Nephron (organoid): ENCODE measurements at regions not wholly inside any gene's neighbourhood (a gene's known extent, or its start where the extent isn't known, plus 50 kb on each side); places are given as distances from the start of the nearest gene placed in this dataset.

Experiments
- H3K27ac Mint-ChIP-seq, 3 experiments: 2 replicates each; pipeline ENCODE4 v1.8.0; 2020; ENCODE audit warnings: mixed read lengths in 3 of 3, mild to moderate bottlenecking in 2 of 3, moderate library complexity in 1 of 3
- H3K27me3 Mint-ChIP-seq: 2 replicates; pipeline ENCODE4 v1.8.0; 2021; ENCODE audit warnings: low read depth, mild to moderate bottlenecking, moderate library complexity, mixed read lengths
- H3K36me3 Mint-ChIP-seq: 2 replicates; pipeline ENCODE4 v1.8.0; 2020; ENCODE audit warnings: low read depth, mixed read lengths
- H3K4me1 Mint-ChIP-seq: 2 replicates; pipeline ENCODE4 v1.8.0; 2020; ENCODE audit warnings: mixed read lengths
- H3K4me3 Mint-ChIP-seq, 3 experiments: 2 replicates each; pipeline ENCODE4 v1.8.0; 2020; ENCODE audit warnings: mild to moderate bottlenecking in 3 of 3, mixed read lengths in 3 of 3, moderate library complexity in 2 of 3
- H3K9me3 Mint-ChIP-seq: 2 replicates; pipeline ENCODE4 v1.8.0; 2020; ENCODE audit warnings: mixed read lengths
- TF ChIP-seq, protein P1 (sequence below), 3 experiments: fragments of 200-600 bp; sonication (generic); IDR thresholded peaks; one replicate each; pipeline ENCODE4 v1.5.0; 2021; ENCODE audit warnings: antibody characterized with exemption in 3 of 3; ENCODE audit not compliant: unreplicated experiment in 3 of 3

DNA sequence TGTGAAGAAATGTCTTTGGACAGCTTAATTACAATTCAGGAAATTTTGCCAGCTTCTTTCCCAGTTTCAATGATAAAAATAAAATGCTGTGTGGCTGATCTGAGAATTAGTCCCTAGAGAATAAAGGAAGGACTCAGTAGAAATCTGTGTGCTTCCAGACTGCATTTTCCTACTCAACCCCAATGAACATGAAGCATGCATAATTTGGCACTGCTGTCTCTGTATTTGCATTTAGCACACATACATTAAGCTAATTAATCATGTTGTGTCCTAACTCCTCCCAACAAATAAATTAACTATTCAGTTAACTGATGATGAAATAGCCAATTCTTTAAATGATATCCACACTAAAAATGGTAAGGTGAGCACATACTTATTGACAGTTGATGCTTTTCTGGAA, 380.0 kb upstream of the RORB start:
- Mint-ChIP-seq H3K4me3 (no peak overlapping the region), H3K27ac (no peak overlapping the region), H3K4me1 (no peaks in the 10 kb centered on the region), H3K9me3 (no peaks in the 10 kb centered on the region), H3K27me3 (no peaks in the 10 kb centered on the region), H3K36me3 (no peaks in the 10 kb centered on the region)
- TF ChIP-seq, protein P1, sequence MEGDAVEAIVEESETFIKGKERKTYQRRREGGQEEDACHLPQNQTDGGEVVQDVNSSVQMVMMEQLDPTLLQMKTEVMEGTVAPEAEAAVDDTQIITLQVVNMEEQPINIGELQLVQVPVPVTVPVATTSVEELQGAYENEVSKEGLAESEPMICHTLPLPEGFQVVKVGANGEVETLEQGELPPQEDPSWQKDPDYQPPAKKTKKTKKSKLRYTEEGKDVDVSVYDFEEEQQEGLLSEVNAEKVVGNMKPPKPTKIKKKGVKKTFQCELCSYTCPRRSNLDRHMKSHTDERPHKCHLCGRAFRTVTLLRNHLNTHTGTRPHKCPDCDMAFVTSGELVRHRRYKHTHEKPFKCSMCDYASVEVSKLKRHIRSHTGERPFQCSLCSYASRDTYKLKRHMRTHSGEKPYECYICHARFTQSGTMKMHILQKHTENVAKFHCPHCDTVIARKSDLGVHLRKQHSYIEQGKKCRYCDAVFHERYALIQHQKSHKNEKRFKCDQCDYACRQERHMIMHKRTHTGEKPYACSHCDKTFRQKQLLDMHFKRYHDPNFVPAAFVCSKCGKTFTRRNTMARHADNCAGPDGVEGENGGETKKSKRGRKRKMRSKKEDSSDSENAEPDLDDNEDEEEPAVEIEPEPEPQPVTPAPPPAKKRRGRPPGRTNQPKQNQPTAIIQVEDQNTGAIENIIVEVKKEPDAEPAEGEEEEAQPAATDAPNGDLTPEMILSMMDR (IDR thresholded peaks at IDR 0.05; ENCODE audit: unreplicated experiment in 3 of 3): no peak

- Mint-ChIP-seq H3K4me1 (no peaks in the 10 kb centered on the region), H3K27me3 (no peaks in the 10 kb centered on the region), H3K4me3 (no peak overlapping the region), H3K36me3 (no peaks in the 10 kb centered on the region), H3K27ac (no peak overlapping the region), H3K9me3 (no peaks in the 10 kb centered on the region)
- TF ChIP-seq, protein P1 (IDR thresholded peaks at IDR 0.05; ENCODE audit: unreplicated experiment in 3 of 3): no peak
Measured at GRCh38 chr9:74117731-74118130, 379.4 kb upstream of the RORB start.

GRCh38 chr9:74120061-74120460, 377.1 kb upstream of the RORB start:
- TF ChIP-seq, protein P1 (IDR thresholded peaks at IDR 0.05; ENCODE audit: unreplicated experiment in 3 of 3): no peak
- Mint-ChIP-seq H3K4me1 (no peaks in the 10 kb centered on the region), H3K9me3 (no peaks in the 10 kb centered on the region), H3K4me3 (no peak overlapping the region), H3K27ac (no peak overlapping the region), H3K36me3 (no peaks in the 10 kb centered on the region), H3K27me3 (no peaks in the 10 kb centered on the region)

DNA sequence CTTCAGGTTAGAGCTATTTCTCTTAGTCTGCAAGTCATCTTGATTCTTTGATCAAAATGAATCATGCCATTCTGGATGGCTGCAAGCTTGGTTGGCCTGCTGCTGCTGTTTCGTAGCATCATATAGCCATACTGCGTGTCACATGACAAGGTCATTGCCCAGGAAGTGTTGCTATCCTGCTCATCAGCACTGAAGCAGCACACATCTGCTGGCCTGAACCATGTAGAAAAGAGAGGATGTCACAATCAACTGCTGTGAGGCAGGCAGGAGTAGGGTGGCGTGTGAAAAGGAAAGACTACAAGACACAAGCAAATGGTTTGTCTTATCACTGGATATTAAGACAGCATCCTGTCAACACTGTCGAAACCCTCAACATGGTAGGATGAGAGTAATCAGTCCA, 376.7 kb upstream of the RORB start:
- no peaks in the 10 kb centered on the region for H3K4me1 Mint-ChIP-seq
- H3K27me3 Mint-ChIP-seq: no peaks in the 10 kb centered on the region
- no peak overlapping the region for H3K4me3 Mint-ChIP-seq
- H3K36me3 Mint-ChIP-seq: no peaks in the 10 kb centered on the region
- no peaks in the 10 kb centered on the region for H3K9me3 Mint-ChIP-seq
- H3K27ac Mint-ChIP-seq: no peak overlapping the region
- TF ChIP-seq, protein P1 (IDR thresholded peaks at IDR 0.05; ENCODE audit: unreplicated experiment in 3 of 3): no peak

- Mint-ChIP-seq H3K4me3 (no peak overlapping the region), H3K27ac (no peak overlapping the region), H3K9me3 (no peaks in the 10 kb centered on the region), H3K27me3 (no peaks in the 10 kb centered on the region), H3K4me1 (no peaks in the 10 kb centered on the region), H3K36me3 (no peaks in the 10 kb centered on the region)
- TF ChIP-seq, protein P1 (IDR thresholded peaks at IDR 0.05; ENCODE audit: unreplicated experiment in 3 of 3): no peak
Measured at GRCh38 chr9:74122216-74122615, 374.9 kb upstream of the RORB start.

DNA sequence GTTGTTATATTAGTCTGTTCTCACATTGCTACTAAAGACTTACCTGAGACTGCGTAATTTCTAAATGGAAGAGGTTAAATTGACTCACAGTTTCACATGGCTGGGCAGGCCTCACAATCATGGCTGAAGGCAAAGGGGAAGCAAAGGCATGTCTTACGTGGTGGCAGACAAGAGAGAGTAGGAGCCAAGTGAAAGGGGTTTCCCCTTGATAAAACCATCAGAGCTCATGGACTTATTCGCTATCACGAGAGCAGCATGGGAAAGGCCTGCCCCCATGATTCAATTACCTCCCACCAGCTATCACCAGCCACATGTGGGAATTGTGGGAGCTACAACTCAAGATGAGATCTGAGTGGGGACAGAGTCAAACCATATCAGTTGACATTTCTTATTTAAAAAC, 374.5 kb upstream of the RORB start:
- Mint-ChIP-seq H3K27ac (no peak overlapping the region), H3K36me3 (no peaks in the 10 kb centered on the region), H3K4me3 (no peak overlapping the region), H3K27me3 (no peaks in the 10 kb centered on the region), H3K4me1 (no peaks in the 10 kb centered on the region), H3K9me3 (no peaks in the 10 kb centered on the region)
- TF ChIP-seq, protein P1 (IDR thresholded peaks at IDR 0.05; ENCODE audit: unreplicated experiment in 3 of 3): no peak
